Fibroblast of lung (primary cell): ENCODE measurements at regions not wholly inside any gene's neighbourhood (a gene's known extent, or its start where the extent isn't known, plus 50 kb on each side); places are given as distances from the start of the nearest gene placed in this dataset.

Source experiments
- EZH2 ChIP-seq: IDR thresholded peaks from 2 replicates; pipeline ENCODE4 v1.5.1; 2012; ENCODE audit warnings: low read length, control low read depth, mild to moderate bottlenecking; ENCODE audit errors: missing control alignments
- TF ChIP-seq, protein P1 (sequence below), 2 donors: IDR thresholded peaks in 1 of 2; conservative IDR thresholded peaks in 1 of 2; 1 replicate in 1 of 2; 2 replicates in 1 of 2; pipeline ENCODE4 v1.5.1; 2011 to 2012; ENCODE audit warnings: low read length in 2 of 2, control low read depth in 1 of 2, inconsistent platforms in 1 of 2, low read depth in 1 of 2, mild to moderate bottlenecking in 1 of 2

DNA sequence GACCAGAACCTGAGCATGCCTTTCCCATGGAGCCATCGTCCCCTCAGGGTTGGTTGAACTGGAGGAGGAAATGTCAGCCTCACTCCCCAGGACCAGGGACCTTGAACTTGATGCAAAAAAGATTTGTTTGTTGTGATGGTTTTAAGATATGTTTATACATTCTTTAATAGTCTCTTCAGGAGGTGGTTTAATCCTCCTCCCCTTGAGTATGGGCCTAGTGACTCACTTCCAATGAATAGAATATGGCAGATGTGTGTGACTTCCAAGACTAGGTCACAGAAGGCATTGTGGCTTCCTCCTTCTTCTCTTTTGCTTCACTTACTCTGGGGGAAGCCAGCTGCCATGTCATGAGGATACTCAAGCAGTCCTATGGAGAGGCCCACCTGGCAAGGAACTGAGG lies 81.7 kb upstream of the WNT4 start:
- TF ChIP-seq, protein P1, sequence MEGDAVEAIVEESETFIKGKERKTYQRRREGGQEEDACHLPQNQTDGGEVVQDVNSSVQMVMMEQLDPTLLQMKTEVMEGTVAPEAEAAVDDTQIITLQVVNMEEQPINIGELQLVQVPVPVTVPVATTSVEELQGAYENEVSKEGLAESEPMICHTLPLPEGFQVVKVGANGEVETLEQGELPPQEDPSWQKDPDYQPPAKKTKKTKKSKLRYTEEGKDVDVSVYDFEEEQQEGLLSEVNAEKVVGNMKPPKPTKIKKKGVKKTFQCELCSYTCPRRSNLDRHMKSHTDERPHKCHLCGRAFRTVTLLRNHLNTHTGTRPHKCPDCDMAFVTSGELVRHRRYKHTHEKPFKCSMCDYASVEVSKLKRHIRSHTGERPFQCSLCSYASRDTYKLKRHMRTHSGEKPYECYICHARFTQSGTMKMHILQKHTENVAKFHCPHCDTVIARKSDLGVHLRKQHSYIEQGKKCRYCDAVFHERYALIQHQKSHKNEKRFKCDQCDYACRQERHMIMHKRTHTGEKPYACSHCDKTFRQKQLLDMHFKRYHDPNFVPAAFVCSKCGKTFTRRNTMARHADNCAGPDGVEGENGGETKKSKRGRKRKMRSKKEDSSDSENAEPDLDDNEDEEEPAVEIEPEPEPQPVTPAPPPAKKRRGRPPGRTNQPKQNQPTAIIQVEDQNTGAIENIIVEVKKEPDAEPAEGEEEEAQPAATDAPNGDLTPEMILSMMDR (conservative IDR thresholded peaks at IDR 0.05 in 1 of 2, IDR thresholded peaks at IDR 0.05 in 1 of 2; ENCODE audit: low read depth in 1 of 2, low read length in 2 of 2): no peak
- no peak for TF ChIP-seq EZH2
